IMR-90 (cell line): ENCODE measurements at regions not wholly inside any gene's neighbourhood (a gene's known extent, or its start where the extent isn't known, plus 50 kb on each side); places are given as distances from the start of the nearest gene placed in this dataset.

Source experiments
- BHLHE40 ChIP-seq: fragments of 150-350 bp; IDR thresholded peaks from 2 replicates; pipeline ENCODE4 v1.6.1; 2016; ENCODE audit warnings: mild to moderate bottlenecking, low read depth, low read length
- CTCF ChIP-seq: conservative IDR thresholded peaks from 2 replicates; pipeline ENCODE4 v1.5.1; 2012; ENCODE audit warnings: mild to moderate bottlenecking, low read depth, low read length, improper control_type of control experiment
- MAFK ChIP-seq: IDR thresholded peaks from 2 replicates; pipeline ENCODE4 v1.6.1; 2012; ENCODE audit warnings: low read depth, low read length, improper control_type of control experiment
- MAZ ChIP-seq: IDR thresholded peaks from 2 replicates; pipeline ENCODE4 v1.6.1; 2012; ENCODE audit warnings: low read depth, mild to moderate bottlenecking, low read length, improper control_type of control experiment, moderate library complexity, borderline replicate concordance
- POLR2A ChIP-seq: IDR thresholded peaks from 2 replicates; pipeline ENCODE4 v1.6.1; 2012; ENCODE audit warnings: mild to moderate bottlenecking, low read depth, low read length
- RCOR1 ChIP-seq: IDR thresholded peaks from 2 replicates; pipeline ENCODE4 v1.6.1; 2012; ENCODE audit warnings: mild to moderate bottlenecking, low read length, improper control_type of control experiment; ENCODE audit not compliant: insufficient replicate concordance
- RFX5 ChIP-seq: IDR thresholded peaks from 2 replicates; pipeline ENCODE4 v1.8.0; 2012; ENCODE audit warnings: low read depth, mild to moderate bottlenecking, low read length, moderate library complexity
- SMC3 ChIP-seq: fragments of 150-350 bp; IDR thresholded peaks from 2 replicates; pipeline ENCODE4 v1.6.1; 2016; ENCODE audit warnings: low read depth, mild to moderate bottlenecking, antibody characterized with exemption, low read length, moderate library complexity
- TF ChIP-seq, protein P1 (sequence below): fragments of 150-350 bp; IDR thresholded peaks from 2 replicates; pipeline ENCODE4 v1.6.1; 2017; ENCODE audit warnings: mild to moderate bottlenecking, antibody characterized with exemption, low read length, low read depth

- TF ChIP-seq POLR2A: no peak
- no peak for TF ChIP-seq CTCF
- no peak for TF ChIP-seq BHLHE40
- no peak for TF ChIP-seq MAFK
- TF ChIP-seq RFX5: no peak
- TF ChIP-seq, protein P1, sequence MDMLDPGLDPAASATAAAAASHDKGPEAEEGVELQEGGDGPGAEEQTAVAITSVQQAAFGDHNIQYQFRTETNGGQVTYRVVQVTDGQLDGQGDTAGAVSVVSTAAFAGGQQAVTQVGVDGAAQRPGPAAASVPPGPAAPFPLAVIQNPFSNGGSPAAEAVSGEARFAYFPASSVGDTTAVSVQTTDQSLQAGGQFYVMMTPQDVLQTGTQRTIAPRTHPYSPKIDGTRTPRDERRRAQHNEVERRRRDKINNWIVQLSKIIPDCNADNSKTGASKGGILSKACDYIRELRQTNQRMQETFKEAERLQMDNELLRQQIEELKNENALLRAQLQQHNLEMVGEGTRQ: no peak
- TF ChIP-seq MAZ: no peak
- no peak for TF ChIP-seq SMC3
- no peak for TF ChIP-seq RCOR1
These were observed 68.0 kb upstream of the HIVEP1 start for GRCh38 chr6:11944111-11944510.
